ENCODE measurements at regions not wholly inside any gene's neighbourhood (a gene's known extent, or its start where the extent isn't known, plus 50 kb on each side); places are given as distances from the start of the nearest gene placed in this dataset.

GRCh38 chr6:91691449-91691848, 1104.6 kb upstream of the MAP3K7 start:
- H3K4me2 ChIP-seq (ENCODE audit: low read length) = no peak overlapping the region
- TF ChIP-seq EZH2phosphoT487 (IDR thresholded peaks at IDR 0.05; ENCODE audit: low read depth) = no peak

GRCh38 chr6:91683240-91683639, 1096.4 kb upstream of the MAP3K7 start:
- Histone ChIP-seq H3K9ac (ENCODE audit: low read length) (no peak overlapping the region), H3K36me3 (replicated peaks; ENCODE audit: low read depth, low read length) (no peaks in the 10 kb centered on the region), H3K4me3 (ENCODE audit: low read length) (no peak overlapping the region), H3K4me1 (ENCODE audit: low read length) (peaks cover 20% of the 10 kb centered on the region), H3K4me2 (ENCODE audit: low read length) (no peak overlapping the region), H3K27ac (ENCODE audit: low read length) (no peak overlapping the region), H2AFZ (ENCODE audit: low read depth, low read length) (no peak overlapping the region), H3K27me3 (ENCODE audit: low read depth, low read length) (no peaks in the 10 kb centered on the region), H4K20me1 (ENCODE audit: insufficient read depth, low read length) (no peaks in the 10 kb centered on the region), H3K9me3 (ENCODE audit: insufficient read depth, low read length) (no peaks in the 10 kb centered on the region), H3K79me2 (ENCODE audit: low read length) (no peaks in the 10 kb centered on the region)
- TF ChIP-seq CTCF (IDR thresholded peaks at IDR 0.05; ENCODE audit: low read depth, low read length) = no peak
- TF ChIP-seq EZH2phosphoT487 (IDR thresholded peaks at IDR 0.05; ENCODE audit: low read depth) = no peak

More at GRCh38 chr6:91691449-91691848, 1104.6 kb upstream of the MAP3K7 start:
- H3K4me1 ChIP-seq (ENCODE audit: low read length) = no peaks in the 10 kb centered on the region
- no peak overlapping the region for H3K9ac ChIP-seq (ENCODE audit: low read length)
- H3K4me3 ChIP-seq (ENCODE audit: low read length) = no peak overlapping the region
- no peaks in the 10 kb centered on the region for H4K20me1 ChIP-seq (ENCODE audit: insufficient read depth, low read length)
- no peak overlapping the region for H3K27ac ChIP-seq (ENCODE audit: low read length)
- H3K27me3 ChIP-seq (ENCODE audit: low read depth, low read length) = no peaks in the 10 kb centered on the region
- no peaks in the 10 kb centered on the region for H3K36me3 ChIP-seq (replicated peaks; ENCODE audit: low read depth, low read length)
- no peaks in the 10 kb centered on the region for H3K79me2 ChIP-seq (ENCODE audit: low read length)
- H3K9me3 ChIP-seq (ENCODE audit: insufficient read depth, low read length) = no peaks in the 10 kb centered on the region
- H2AFZ ChIP-seq (ENCODE audit: low read depth, low read length) = no peak overlapping the region

GRCh38 chr6:91681296-91681695, 1094.4 kb upstream of the MAP3K7 start:
- Histone ChIP-seq H3K9me3 (ENCODE audit: insufficient read depth, low read length) (no peaks in the 10 kb centered on the region), H3K27me3 (ENCODE audit: low read depth, low read length) (no peaks in the 10 kb centered on the region), H3K9ac (ENCODE audit: low read length) (no peak overlapping the region), H2AFZ (ENCODE audit: low read depth, low read length) (no peak overlapping the region), H3K27ac (ENCODE audit: low read length) (no peak overlapping the region), H3K79me2 (ENCODE audit: low read length) (no peaks in the 10 kb centered on the region), H4K20me1 (ENCODE audit: insufficient read depth, low read length) (no peaks in the 10 kb centered on the region), H3K4me3 (ENCODE audit: low read length) (no peak overlapping the region), H3K36me3 (replicated peaks; ENCODE audit: low read depth, low read length) (no peaks in the 10 kb centered on the region), H3K4me1 (ENCODE audit: low read length) (peaks cover 25% of the 10 kb centered on the region), H3K4me2 (ENCODE audit: low read length) (peak overlapping the region; percentile 26)
- TF ChIP-seq EZH2phosphoT487 (IDR thresholded peaks at IDR 0.05; ENCODE audit: low read depth) (no peak), CTCF (IDR thresholded peaks at IDR 0.05; ENCODE audit: low read depth, low read length) (no peak)

- Histone ChIP-seq H4K20me1 (ENCODE audit: insufficient read depth, low read length) (no peaks in the 10 kb centered on the region), H3K4me2 (ENCODE audit: low read length) (peak overlapping the region; percentile 25; the same call in 1 of the 2 replicates), H3K4me1 (ENCODE audit: low read length) (peaks cover 25% of the 10 kb centered on the region), H3K79me2 (ENCODE audit: low read length) (no peaks in the 10 kb centered on the region), H3K27ac (ENCODE audit: low read length) (no peak overlapping the region), H3K9me3 (ENCODE audit: insufficient read depth, low read length) (no peaks in the 10 kb centered on the region), H3K36me3 (replicated peaks; ENCODE audit: low read depth, low read length) (no peaks in the 10 kb centered on the region), H3K4me3 (ENCODE audit: low read length) (no peak overlapping the region), H2AFZ (ENCODE audit: low read depth, low read length) (no peak overlapping the region), H3K27me3 (ENCODE audit: low read depth, low read length) (no peaks in the 10 kb centered on the region), H3K9ac (ENCODE audit: low read length) (no peak overlapping the region)
- TF ChIP-seq EZH2phosphoT487 (IDR thresholded peaks at IDR 0.05; ENCODE audit: low read depth) = no peak
- TF ChIP-seq CTCF (IDR thresholded peaks at IDR 0.05; ENCODE audit: low read depth, low read length) = no peak
Measured at GRCh38 chr6:91678679-91679446, 1092.0 kb upstream of the MAP3K7 start.

Data from OCI-LY3 (cell line).